LNCaP clone FGC (cell line): ENCODE measurements at regions not wholly inside any gene's neighbourhood (a gene's known extent, or its start where the extent isn't known, plus 50 kb on each side); places are given as distances from the start of the nearest gene placed in this dataset.
"Not testable (repeated sequence)": the region's sequence is repeated elsewhere in the genome, so short reads cannot be mapped to it uniquely, and the experiment has no call there.

Experiments used
- DNase-seq: peaks from one replicate; pipeline ENCODE4 v3.0.0-alpha.2; 2011; ENCODE audit warnings: low read depth
- H3K4me3 ChIP-seq: 2 replicates; pipeline ENCODE4 v1.5.1; 2011; ENCODE audit warnings: mild to moderate bottlenecking, low read depth, low read length, control low read depth
- CTCF ChIP-seq: IDR thresholded peaks from 2 replicates; pipeline ENCODE4 v1.5.1; 2012; ENCODE audit warnings: mild to moderate bottlenecking; ENCODE audit not compliant: control insufficient read depth, insufficient read depth; ENCODE audit errors: extremely low read depth

- no peak for DNase-seq
- no peak overlapping the region for H3K4me3 ChIP-seq
- TF ChIP-seq CTCF: no peak
Observed at GRCh38 chr1:98575955-98576354, 85.6 kb upstream of the SNX7 start.

GRCh38 chr1:98565951-98566350 lies 95.6 kb upstream of the SNX7 start:
- no peak overlapping the region for H3K4me3 ChIP-seq
- no peak for TF ChIP-seq CTCF
- no peak for DNase-seq

GRCh38 chr1:98559291-98559690 lies 102.2 kb upstream of the SNX7 start:
- DNase-seq: no peak
- H3K4me3 ChIP-seq: no peak overlapping the region
- TF ChIP-seq CTCF: no peak

GRCh38 chr1:98557895-98558294 lies 103.6 kb upstream of the SNX7 start:
- H3K4me3 ChIP-seq: no peak overlapping the region
- no peak for TF ChIP-seq CTCF

GRCh38 chr1:98556521-98557158 lies 104.9 kb upstream of the SNX7 start:
- peak; percentile 14 for DNase-seq
- TF ChIP-seq CTCF: peak; percentile 57
- H3K4me3 ChIP-seq: no peak overlapping the region

More at GRCh38 chr1:98557895-98558294, 103.6 kb upstream of the SNX7 start:
- no peak for DNase-seq

GRCh38 chr1:98555814-98556213 lies 105.7 kb upstream of the SNX7 start:
- H3K4me3 ChIP-seq: no peak overlapping the region
- no peak for DNase-seq
- TF ChIP-seq CTCF: no peak

GRCh38 chr1:98552576-98553074 lies 108.9 kb upstream of the SNX7 start:
- DNase-seq, H3K4me3 ChIP-seq: not testable (repeated sequence)
